LNCaP clone FGC (cell line): ENCODE measurements at regions not wholly inside any gene's neighbourhood (a gene's known extent, or its start where the extent isn't known, plus 50 kb on each side); places are given as distances from the start of the nearest gene placed in this dataset.
"Not testable (repeated sequence)": the region's sequence is repeated elsewhere in the genome, so short reads cannot be mapped to it uniquely, and the experiment has no call there.

Experiments used
- DNase-seq: peaks from one replicate; pipeline ENCODE4 v3.0.0-alpha.2; 2011; ENCODE audit warnings: low read depth
- H3K4me3 ChIP-seq: 2 replicates; pipeline ENCODE4 v1.5.1; 2011; ENCODE audit warnings: mild to moderate bottlenecking, low read depth, low read length, control low read depth
- TF ChIP-seq, protein P1 (sequence below): IDR thresholded peaks from 2 replicates; pipeline ENCODE4 v1.5.1; 2012; ENCODE audit warnings: mild to moderate bottlenecking; ENCODE audit not compliant: control insufficient read depth, insufficient read depth; ENCODE audit errors: extremely low read depth

DNA sequence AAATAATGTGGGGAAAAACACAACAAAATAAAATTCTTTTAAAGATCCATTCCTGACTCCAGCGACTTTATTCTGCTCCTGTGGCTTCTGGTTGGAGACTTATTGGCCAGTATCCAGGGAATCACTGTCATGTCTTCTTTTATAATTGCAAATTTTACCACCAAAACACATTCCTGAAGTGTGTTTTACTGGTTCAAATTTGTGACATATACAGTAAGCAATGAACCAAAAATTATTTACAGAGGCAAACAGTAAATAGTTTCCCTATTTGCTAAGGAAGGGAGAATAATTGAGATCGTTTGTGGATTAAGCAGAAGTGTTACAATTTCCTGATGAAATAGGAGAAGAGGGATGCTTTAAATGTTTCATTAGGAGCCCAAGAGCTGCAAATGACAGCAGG, 118.7 kb downstream of the ZNF281 start:
- TF ChIP-seq, protein P1, sequence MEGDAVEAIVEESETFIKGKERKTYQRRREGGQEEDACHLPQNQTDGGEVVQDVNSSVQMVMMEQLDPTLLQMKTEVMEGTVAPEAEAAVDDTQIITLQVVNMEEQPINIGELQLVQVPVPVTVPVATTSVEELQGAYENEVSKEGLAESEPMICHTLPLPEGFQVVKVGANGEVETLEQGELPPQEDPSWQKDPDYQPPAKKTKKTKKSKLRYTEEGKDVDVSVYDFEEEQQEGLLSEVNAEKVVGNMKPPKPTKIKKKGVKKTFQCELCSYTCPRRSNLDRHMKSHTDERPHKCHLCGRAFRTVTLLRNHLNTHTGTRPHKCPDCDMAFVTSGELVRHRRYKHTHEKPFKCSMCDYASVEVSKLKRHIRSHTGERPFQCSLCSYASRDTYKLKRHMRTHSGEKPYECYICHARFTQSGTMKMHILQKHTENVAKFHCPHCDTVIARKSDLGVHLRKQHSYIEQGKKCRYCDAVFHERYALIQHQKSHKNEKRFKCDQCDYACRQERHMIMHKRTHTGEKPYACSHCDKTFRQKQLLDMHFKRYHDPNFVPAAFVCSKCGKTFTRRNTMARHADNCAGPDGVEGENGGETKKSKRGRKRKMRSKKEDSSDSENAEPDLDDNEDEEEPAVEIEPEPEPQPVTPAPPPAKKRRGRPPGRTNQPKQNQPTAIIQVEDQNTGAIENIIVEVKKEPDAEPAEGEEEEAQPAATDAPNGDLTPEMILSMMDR, result no peak

DNA sequence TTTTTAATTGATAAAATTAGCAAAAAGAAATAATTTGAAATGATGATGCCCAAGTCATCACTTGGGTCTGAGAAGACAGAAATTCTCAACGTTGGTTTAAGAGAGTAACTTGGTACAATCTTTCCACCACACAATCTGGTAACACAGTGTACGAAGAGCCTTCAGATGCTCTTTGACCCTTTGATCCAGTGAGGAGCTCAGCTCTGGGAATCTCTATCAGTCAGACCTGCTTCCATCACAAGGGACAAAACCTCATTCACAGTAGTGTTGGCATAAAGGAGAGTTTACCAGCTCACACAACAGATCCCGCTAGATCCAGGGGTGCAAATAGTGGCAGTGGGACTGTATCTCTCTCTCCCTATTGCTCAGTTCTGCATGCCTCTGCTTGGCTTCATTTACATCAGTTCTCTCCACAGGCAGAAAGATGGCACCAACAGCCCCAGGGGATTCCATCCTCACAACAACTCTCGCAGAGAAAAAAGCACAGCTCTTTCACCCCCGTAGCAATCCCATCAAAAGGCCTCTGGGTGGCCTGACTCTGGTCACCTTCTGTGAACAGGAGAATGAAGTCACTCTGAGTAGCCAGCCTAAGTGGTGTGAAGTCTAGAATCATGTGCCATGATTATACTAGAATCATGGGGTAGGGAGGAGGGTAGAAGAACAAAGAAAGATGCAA, 119.7 kb downstream of the ZNF281 start:
- TF ChIP-seq, protein P1, result no peak
- no peak for DNase-seq

More for the DNA sequence above, 118.7 kb downstream of the ZNF281 start:
- no peak overlapping the region for H3K4me3 ChIP-seq
- DNase-seq, result no peak

DNA sequence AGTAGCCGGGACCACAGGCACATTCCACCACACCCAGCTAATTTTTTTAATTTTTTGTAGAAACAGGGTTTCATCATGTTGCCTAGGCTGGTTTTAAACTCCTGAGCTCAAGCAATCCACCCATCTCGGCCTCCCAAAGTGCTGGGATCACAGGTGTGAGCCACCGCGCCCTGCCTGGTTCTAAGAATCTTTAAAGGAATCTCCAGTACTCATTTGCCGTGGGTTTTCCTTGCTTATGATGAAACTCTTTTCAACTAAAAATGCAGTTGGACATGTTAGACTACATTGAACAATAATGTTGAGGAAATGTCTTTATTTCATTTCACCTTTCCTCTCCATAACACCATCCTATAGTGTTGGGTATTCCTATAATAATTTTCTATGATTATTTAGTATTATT, 121.6 kb downstream of the ZNF281 start:
- DNase-seq, result no peak
- TF ChIP-seq, protein P1, result no peak
- H3K4me3 ChIP-seq, result no peak overlapping the region

More for the DNA sequence above, 119.7 kb downstream of the ZNF281 start:
- no peak overlapping the region for H3K4me3 ChIP-seq

DNA sequence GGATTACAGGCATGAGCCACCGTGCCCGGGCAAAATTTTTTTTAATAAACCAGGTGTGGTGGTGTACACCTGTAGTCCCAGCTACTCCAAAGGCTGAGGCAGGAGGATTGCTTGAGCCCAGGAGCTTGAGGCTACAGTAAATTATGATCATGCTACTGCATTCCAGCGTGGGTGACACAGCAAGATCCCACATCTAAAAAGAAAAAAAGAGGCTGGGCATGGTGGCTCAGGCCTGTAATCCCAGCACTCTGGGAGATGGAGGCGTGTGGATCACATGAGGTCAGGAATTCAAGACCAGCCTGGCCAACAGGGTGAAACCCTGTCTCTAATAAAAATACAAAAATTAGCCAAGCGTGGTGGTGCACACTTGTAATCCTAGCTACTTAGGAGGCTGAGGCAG, 125.6 kb downstream of the ZNF281 start:
- not testable (repeated sequence) for DNase-seq, H3K4me3 ChIP-seq

DNA sequence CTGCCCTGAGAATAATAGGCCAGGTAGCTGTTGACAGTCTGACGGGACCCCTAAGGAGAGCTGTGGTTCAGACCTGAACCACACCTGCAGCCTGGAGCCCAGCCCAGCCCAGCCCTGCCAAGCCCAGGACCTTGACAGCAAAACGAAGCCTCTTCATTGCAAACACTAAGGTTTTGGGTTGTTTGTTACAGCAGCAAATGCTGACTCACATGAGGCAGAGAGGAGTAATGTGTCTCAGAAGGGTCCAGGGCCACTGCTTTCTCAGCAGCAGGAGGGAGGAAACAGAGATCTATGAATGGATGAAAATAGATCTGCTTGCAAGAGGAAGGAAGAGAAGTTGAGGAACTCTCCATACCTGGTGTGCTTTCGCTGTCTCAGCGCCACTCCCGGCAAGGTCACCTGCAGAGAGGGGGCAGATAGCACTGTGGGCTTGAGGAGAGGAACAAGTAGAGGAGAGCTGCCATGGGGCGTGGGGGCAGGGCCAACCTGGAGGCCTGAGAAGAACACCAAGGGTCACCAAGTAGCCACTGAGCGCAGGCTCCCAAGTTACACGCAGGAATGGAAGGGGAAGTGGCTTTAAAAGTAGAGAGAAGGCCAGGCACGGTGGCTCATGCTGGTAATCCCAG, 127.2 kb downstream of the ZNF281 start:
- no peak for DNase-seq
- H3K4me3 ChIP-seq, result no peak overlapping the region
- TF ChIP-seq, protein P1, result no peak

DNA sequence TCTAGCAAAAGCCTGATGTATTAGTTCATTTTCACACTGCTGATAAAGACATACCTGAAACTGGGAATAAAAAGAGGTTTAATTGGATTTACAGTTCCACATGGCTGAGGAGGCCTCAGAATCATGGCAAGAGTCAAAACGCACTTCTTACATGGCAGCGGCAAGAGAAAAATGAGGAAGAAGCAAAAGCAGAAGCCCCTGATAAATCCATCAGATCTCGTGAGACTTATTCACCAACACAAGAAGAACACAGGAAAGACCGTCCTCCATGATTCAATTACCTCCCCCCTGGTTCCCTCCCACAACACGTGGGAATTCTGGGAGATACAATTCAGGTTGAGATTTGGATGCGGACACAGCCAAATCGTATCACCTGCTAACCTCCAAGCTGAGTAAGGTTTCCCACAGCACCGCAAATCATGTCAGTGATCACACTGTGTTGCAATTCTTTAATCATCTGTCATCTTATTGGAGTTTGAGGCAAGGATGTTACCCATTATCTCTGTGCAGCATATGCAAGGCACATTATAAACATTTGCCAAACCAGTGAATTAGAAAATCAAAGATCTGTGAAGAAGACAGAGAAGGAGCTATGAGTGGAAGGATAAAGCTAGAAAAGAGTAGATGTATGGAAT, 128.5 kb downstream of the ZNF281 start:
- no peak overlapping the region for H3K4me3 ChIP-seq
- DNase-seq, result no peak
- TF ChIP-seq, protein P1, result no peak

DNA sequence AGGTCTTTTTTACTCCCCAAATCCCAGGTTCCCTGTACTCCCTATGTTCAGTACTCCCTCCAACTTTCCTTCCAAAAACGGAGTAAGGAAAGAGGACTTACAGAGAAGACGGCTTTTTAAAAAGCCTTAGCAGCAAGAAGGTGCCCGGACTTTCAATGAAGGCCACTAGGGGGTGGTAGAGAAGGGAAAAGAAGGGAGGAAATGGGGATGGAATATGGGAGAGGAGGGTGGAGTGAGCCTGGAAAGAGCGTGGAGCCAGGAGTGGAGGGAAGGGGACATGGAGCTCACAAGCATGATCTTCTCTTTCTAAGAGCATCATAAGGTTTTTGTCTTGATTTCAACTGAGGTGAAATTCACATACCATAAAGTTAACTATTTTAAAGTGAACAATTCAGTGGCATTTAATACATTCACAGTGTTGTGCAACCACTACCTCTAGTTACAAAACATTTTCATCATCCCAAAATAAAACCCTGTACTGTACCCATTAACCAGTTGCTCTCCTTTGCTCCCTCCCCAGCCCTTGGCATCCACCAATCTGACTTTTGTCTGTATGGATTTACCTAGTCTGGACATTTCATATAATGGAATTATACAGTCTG, 129.9 kb downstream of the ZNF281 start:
- DNase-seq, result peak; percentile 26
- no peak overlapping the region for H3K4me3 ChIP-seq
- TF ChIP-seq, protein P1, result peak; percentile 75
